ENCODE measurements at regions not wholly inside any gene's neighbourhood (a gene's known extent, or its start where the extent isn't known, plus 50 kb on each side); places are given as distances from the start of the nearest gene placed in this dataset.

DNA sequence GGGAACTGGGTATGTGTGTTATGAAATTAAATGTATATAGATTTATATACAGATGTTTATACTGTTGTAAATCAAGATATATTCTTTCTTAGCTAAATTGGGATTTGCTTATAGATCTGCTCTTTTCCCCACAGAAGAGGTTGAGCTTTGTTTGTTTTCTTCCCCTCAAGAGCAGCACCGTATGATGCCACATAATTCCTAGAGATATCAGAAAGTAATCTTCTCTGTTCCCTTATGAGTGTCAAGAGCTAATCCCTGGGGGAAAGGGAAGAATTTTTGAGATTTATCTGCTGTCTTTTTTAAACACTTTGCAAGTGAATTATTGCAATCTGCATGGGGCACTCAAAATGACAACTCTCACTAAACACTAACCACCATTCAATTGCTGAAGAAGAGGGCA is 68.7 kb upstream of the SP4 start:
- no peak for TF ChIP-seq POLR2AphosphoS5 (IDR thresholded peaks at IDR 0.05; ENCODE audit: insufficient read depth in 1 of 2, low read depth in 1 of 2)
- TF ChIP-seq, protein P1, sequence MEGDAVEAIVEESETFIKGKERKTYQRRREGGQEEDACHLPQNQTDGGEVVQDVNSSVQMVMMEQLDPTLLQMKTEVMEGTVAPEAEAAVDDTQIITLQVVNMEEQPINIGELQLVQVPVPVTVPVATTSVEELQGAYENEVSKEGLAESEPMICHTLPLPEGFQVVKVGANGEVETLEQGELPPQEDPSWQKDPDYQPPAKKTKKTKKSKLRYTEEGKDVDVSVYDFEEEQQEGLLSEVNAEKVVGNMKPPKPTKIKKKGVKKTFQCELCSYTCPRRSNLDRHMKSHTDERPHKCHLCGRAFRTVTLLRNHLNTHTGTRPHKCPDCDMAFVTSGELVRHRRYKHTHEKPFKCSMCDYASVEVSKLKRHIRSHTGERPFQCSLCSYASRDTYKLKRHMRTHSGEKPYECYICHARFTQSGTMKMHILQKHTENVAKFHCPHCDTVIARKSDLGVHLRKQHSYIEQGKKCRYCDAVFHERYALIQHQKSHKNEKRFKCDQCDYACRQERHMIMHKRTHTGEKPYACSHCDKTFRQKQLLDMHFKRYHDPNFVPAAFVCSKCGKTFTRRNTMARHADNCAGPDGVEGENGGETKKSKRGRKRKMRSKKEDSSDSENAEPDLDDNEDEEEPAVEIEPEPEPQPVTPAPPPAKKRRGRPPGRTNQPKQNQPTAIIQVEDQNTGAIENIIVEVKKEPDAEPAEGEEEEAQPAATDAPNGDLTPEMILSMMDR (IDR thresholded peaks at IDR 0.05): no peak
- TF ChIP-seq POLR2A (IDR thresholded peaks at IDR 0.05): no peak
- H3K27me3 ChIP-seq: no peaks in the 10 kb centered on the region
- no peak overlapping the region for H3K4me3 ChIP-seq
- H3K27ac ChIP-seq: no peak overlapping the region
- H3K4me1 ChIP-seq: no peaks in the 10 kb centered on the region
- no peak for DNase-seq (ENCODE audit: extremely low spot score in 2 of 2)
- intact Hi-C loops (cut with DNase I): no loop called here
- no peaks in the 10 kb centered on the region for H3K9me3 ChIP-seq
- no peaks in the 10 kb centered on the region for H3K36me3 ChIP-seq

DNA sequence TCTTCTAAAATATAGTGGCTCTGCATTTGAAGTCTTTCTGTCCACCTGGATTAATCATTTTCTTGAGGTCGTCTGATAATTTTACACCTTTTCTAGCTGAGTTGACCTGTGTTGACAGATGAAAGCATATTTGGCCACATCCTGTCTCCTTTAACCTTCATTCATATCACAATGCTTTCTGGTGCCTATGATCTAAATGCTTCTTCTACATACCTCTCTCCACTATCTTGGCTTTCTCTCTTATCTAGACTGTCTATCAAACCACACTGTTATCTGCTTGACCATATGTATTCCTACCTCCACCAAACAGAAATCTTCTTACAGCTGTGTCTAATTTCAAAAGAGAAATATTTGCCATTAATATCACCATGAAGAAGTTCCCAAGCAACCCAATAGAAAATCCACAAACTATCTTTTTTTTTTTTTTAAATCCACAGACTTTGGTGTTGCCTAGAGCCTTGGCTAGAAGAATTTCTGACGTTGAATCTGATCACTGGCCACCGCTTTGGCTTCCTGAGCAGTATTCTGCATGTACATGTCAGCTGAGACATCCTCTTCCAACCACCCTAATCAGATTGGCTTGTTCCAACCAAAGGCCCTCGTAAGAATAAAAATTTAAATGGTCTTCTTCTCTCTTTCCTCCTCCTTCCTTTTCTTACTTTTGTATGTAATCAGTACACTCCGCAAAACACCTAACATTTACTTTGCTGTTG is 66.3 kb upstream of the SP4 start:
- H3K4me3 ChIP-seq: no peak overlapping the region
- TF ChIP-seq POLR2A (IDR thresholded peaks at IDR 0.05) (no peak), POLR2AphosphoS5 (IDR thresholded peaks at IDR 0.05; ENCODE audit: insufficient read depth in 1 of 2, low read depth in 1 of 2) (no peak)
- TF ChIP-seq, protein P1 (IDR thresholded peaks at IDR 0.05): no peak
- intact Hi-C loops (cut with DNase I): no loop called here
- H3K36me3 ChIP-seq: no peaks in the 10 kb centered on the region
- H3K27ac ChIP-seq: no peak overlapping the region
- no peak for DNase-seq (ENCODE audit: extremely low spot score in 2 of 2)
- H3K27me3 ChIP-seq: no peaks in the 10 kb centered on the region
- H3K4me1 ChIP-seq: no peaks in the 10 kb centered on the region
- no peaks in the 10 kb centered on the region for H3K9me3 ChIP-seq

DNA sequence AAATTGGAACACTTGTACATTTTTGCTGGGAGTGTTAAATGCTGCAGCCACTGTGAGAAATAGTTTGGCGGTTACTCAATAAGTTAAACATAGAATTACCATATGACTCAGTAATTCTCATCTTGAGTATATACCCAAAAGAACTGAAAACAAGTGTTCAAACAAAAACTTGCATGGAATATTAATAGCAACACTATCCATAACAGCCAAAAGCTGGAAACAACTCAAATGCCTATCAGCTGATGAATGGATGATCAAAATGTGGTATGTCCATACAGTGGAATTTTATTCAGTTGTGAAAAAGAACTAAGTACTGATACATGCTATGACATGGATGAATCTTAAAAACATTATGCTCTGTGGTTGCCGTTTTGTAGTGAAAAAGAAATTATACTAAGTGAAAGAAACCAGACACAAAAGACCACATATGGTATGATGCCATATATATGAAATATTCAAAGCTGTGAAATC is 63.0 kb upstream of the SP4 start:
- Histone ChIP-seq H3K27ac (no peak overlapping the region), H3K4me3 (no peak overlapping the region), H3K27me3 (no peaks in the 10 kb centered on the region), H3K4me1 (no peaks in the 10 kb centered on the region), H3K9me3 (no peaks in the 10 kb centered on the region), H3K36me3 (no peaks in the 10 kb centered on the region)
- intact Hi-C loops (cut with DNase I): no loop called here
- no peak for DNase-seq (ENCODE audit: extremely low spot score in 2 of 2)
- no peak for TF ChIP-seq POLR2A (IDR thresholded peaks at IDR 0.05)
- no peak for TF ChIP-seq POLR2AphosphoS5 (IDR thresholded peaks at IDR 0.05; ENCODE audit: insufficient read depth in 1 of 2, low read depth in 1 of 2)
- TF ChIP-seq, protein P1 (IDR thresholded peaks at IDR 0.05): no peak

DNA sequence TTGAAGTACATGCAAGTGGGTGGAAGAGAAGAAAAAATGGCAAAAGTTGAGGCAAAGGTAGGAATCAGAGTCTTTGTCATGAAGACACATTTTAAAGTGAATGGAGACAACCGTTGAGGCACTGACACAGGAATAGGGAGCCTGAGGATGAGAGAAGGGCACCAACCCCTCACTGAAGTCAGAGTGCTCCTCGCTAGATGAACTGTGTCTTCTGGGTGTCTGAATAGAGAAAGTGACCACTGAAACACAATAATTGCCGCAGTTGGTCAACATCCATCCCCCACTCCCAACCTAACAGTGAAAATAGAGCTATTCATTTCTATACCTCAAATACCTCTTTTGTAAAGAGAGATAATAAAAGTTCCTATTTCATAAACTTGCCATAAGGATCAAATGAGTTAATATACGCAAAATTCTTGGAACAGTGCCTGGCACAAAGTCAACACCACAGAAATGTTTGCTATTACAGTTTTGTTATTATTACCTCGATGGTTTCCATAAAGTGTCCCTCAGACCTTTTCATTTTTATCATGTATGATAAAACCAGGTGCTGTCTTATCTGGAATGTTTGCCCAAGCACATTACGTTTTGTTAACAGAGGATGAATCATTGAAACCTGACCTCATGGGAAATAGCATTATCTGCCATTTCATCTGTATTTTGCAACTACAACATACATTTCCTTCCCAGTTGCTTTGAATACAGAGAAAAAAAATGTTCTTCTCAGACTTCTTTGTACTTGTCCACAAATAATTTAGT is 61.8 kb upstream of the SP4 start:
- peak in 1 of 2 donors; percentile 31 for TF ChIP-seq POLR2AphosphoS5 (IDR thresholded peaks at IDR 0.05; ENCODE audit: insufficient read depth in 1 of 2, low read depth in 1 of 2)
- TF ChIP-seq, protein P1 (IDR thresholded peaks at IDR 0.05): no peak
- no peak overlapping the region for H3K27ac ChIP-seq
- H3K27me3 ChIP-seq: no peaks in the 10 kb centered on the region
- no peaks in the 10 kb centered on the region for H3K4me1 ChIP-seq
- no peak for DNase-seq (ENCODE audit: extremely low spot score in 2 of 2)
- H3K9me3 ChIP-seq: no peaks in the 10 kb centered on the region
- intact Hi-C loops (cut with DNase I): no loop called here
- H3K36me3 ChIP-seq: no peaks in the 10 kb centered on the region
- no peak overlapping the region for H3K4me3 ChIP-seq

DNA sequence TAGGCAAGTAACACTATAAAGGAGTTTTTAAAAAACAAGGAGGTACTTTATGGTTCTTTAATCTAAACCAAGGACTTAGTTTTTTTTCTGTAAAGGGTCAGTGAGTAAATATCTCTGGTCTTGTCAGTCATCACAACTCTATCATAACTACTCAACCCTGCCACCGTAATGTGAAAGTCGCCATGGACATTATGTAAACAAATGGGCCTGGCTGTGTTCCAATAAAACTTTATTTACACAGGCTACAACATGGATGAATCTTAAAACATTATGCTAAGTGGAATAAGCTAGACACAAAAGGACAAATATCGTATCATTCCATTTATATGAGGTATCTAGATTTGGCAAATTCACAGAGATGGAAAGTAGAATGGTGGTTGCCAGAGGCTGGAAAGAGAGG is 60.8 kb upstream of the SP4 start:
- intact Hi-C loops (cut with DNase I): no loop called here
- Histone ChIP-seq H3K27ac (no peak overlapping the region), H3K27me3 (no peaks in the 10 kb centered on the region), H3K4me1 (no peaks in the 10 kb centered on the region), H3K36me3 (no peaks in the 10 kb centered on the region), H3K4me3 (no peak overlapping the region), H3K9me3 (no peaks in the 10 kb centered on the region)
- DNase-seq (ENCODE audit: extremely low spot score in 2 of 2): no peak
- TF ChIP-seq, protein P1 (IDR thresholded peaks at IDR 0.05): no peak
- TF ChIP-seq POLR2AphosphoS5 (IDR thresholded peaks at IDR 0.05; ENCODE audit: insufficient read depth in 1 of 2, low read depth in 1 of 2) (no peak), POLR2A (IDR thresholded peaks at IDR 0.05) (no peak)
